DND-41 (cell line): ENCODE measurements at regions not wholly inside any gene's neighbourhood (a gene's known extent, or its start where the extent isn't known, plus 50 kb on each side); places are given as distances from the start of the nearest gene placed in this dataset.

Experiments used
- ATAC-seq: fragments of 200-7000 bp; cut with Tn5 transposase; 3 replicates; pipeline ENCODE4 v1.9.1; 2021; ENCODE audit warnings: low read depth; ENCODE audit not compliant: insufficient read depth
- DNase-seq: peaks from one replicate; pipeline ENCODE4 v3.0.0-alpha.2; 2020
- H2AFZ ChIP-seq: 2 replicates; pipeline ENCODE4 v1.6.0; 2012; ENCODE audit warnings: low read depth, low read length
- H3K27ac ChIP-seq: 2 replicates; pipeline ENCODE4 v1.5.1; 2012; ENCODE audit warnings: low read length, inconsistent platforms
- H3K27me3 ChIP-seq: fragments of 200-600 bp; sonication (generic); 2 replicates; pipeline ENCODE4 v1.6.0; 2012; ENCODE audit warnings: low read length, mild to moderate bottlenecking, inconsistent platforms; ENCODE audit not compliant: insufficient read depth, poor library complexity
- H3K36me3 ChIP-seq: 2 replicates; pipeline ENCODE4 v1.5.1; 2012; ENCODE audit warnings: low read length, inconsistent platforms; ENCODE audit not compliant: insufficient read depth
- H3K4me1 ChIP-seq: 2 replicates; pipeline ENCODE4 v1.5.1; 2012; ENCODE audit warnings: mild to moderate bottlenecking, low read length; ENCODE audit not compliant: insufficient read depth
- H3K4me2 ChIP-seq: 2 replicates; pipeline ENCODE4 v1.6.0; 2012; ENCODE audit warnings: mild to moderate bottlenecking, moderate library complexity, low read length, inconsistent platforms; ENCODE audit not compliant: insufficient read depth
- H3K4me3 ChIP-seq, 2 experiments: fragments of 200-600 bp in 1 of 2; shearing (Covaris generic) in 1 of 2; 2 replicates each; pipeline ENCODE4 v1.5.1; 2012 to 2016; ENCODE audit warnings: inconsistent platforms in 2 of 2, low read length in 2 of 2, mild to moderate bottlenecking in 2 of 2, low read depth in 1 of 2, moderate library complexity in 1 of 2
- H3K79me2 ChIP-seq: 2 replicates; pipeline ENCODE4 v1.6.0; 2012; ENCODE audit warnings: low read length, inconsistent platforms; ENCODE audit not compliant: insufficient read depth
- H3K9ac ChIP-seq: 2 replicates; pipeline ENCODE4 v1.6.0; 2012; ENCODE audit warnings: low read depth, mild to moderate bottlenecking, inconsistent platforms, low read length, moderate library complexity
- H3K9me3 ChIP-seq: 2 replicates; pipeline ENCODE4 v1.5.1; 2012; ENCODE audit warnings: low read length, moderate library complexity, mild to moderate bottlenecking, inconsistent platforms; ENCODE audit not compliant: insufficient read depth, severe bottlenecking
- H4K20me1 ChIP-seq: 2 replicates; pipeline ENCODE4 v1.6.0; 2012; ENCODE audit warnings: low read length; ENCODE audit not compliant: insufficient read depth
- EZH2 ChIP-seq: IDR thresholded peaks from 3 replicates; pipeline ENCODE4 v1.6.1; 2012; ENCODE audit warnings: borderline replicate concordance, low read depth, mild to moderate bottlenecking, moderate library complexity, low read length, inconsistent platforms; ENCODE audit not compliant: severe bottlenecking
- TF ChIP-seq, protein P1 (sequence below): IDR thresholded peaks from 2 replicates; pipeline ENCODE4 v1.5.1; 2012; ENCODE audit warnings: borderline replicate concordance, low read length, moderate library complexity, mild to moderate bottlenecking; ENCODE audit not compliant: poor library complexity, severe bottlenecking; ENCODE audit errors: extremely low read depth

DNA sequence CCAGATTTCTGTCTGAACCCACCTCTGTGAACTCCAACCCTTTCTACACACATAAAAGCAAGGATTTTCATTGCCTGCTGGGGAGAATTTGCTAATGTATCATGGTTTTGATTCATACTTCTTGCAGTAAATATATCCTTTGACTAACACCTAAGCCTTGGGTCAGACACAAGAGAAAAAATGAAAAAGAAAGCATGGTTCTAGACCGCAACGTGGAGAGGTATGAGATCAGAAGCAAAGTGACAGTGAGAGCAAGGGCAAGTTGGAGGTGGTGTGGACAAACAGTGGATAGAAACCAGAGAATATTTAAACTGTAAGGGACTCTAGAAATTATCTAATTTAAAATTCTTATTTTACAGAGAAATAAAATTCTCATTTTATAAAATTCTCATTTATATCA is 212.9 kb upstream of the SEMA6A start:
- H3K27me3 ChIP-seq = no peaks in the 10 kb centered on the region
- H3K4me3 ChIP-seq = no peak overlapping the region
- H3K79me2 ChIP-seq = no peaks in the 10 kb centered on the region
- H3K9me3 ChIP-seq = no peaks in the 10 kb centered on the region
- DNase-seq = no peak
- no peaks in the 10 kb centered on the region for H3K4me1 ChIP-seq
- no peak overlapping the region for H2AFZ ChIP-seq
- TF ChIP-seq, protein P1, sequence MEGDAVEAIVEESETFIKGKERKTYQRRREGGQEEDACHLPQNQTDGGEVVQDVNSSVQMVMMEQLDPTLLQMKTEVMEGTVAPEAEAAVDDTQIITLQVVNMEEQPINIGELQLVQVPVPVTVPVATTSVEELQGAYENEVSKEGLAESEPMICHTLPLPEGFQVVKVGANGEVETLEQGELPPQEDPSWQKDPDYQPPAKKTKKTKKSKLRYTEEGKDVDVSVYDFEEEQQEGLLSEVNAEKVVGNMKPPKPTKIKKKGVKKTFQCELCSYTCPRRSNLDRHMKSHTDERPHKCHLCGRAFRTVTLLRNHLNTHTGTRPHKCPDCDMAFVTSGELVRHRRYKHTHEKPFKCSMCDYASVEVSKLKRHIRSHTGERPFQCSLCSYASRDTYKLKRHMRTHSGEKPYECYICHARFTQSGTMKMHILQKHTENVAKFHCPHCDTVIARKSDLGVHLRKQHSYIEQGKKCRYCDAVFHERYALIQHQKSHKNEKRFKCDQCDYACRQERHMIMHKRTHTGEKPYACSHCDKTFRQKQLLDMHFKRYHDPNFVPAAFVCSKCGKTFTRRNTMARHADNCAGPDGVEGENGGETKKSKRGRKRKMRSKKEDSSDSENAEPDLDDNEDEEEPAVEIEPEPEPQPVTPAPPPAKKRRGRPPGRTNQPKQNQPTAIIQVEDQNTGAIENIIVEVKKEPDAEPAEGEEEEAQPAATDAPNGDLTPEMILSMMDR = no peak
- no peak for TF ChIP-seq EZH2
- H3K4me2 ChIP-seq = no peak overlapping the region
- H3K27ac ChIP-seq = no peak overlapping the region
- H3K36me3 ChIP-seq = no peaks in the 10 kb centered on the region
- H3K9ac ChIP-seq = no peak overlapping the region
- no peak for ATAC-seq
- H4K20me1 ChIP-seq = no peaks in the 10 kb centered on the region

DNA sequence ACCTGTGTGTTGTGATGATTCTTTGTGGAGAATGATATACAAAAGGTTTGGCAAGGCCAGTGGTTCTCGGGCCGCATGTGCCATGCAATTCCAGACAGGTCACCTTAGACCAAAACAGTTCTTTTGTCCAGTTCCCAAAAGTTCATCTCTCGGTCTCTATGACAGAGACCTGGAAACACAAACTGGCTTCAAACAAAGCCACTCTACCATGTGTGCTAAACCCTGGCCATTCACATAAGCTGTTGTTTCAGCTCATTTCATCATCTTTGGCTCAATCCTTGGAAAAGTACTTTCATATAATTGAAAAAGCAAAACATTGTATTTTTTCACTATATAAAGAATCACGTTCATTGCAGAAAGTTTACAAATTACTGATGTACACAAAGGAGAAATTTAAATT is 210.5 kb upstream of the SEMA6A start:
- Histone ChIP-seq H3K9me3 (no peaks in the 10 kb centered on the region), H3K27me3 (no peaks in the 10 kb centered on the region), H2AFZ (no peak overlapping the region), H3K36me3 (no peaks in the 10 kb centered on the region), H3K4me2 (no peak overlapping the region), H3K79me2 (no peaks in the 10 kb centered on the region), H3K4me3 (no peak overlapping the region), H3K9ac (no peak overlapping the region), H3K4me1 (no peaks in the 10 kb centered on the region), H3K27ac (no peak overlapping the region), H4K20me1 (no peaks in the 10 kb centered on the region)
- TF ChIP-seq EZH2 = no peak
- TF ChIP-seq, protein P1 = no peak
- DNase-seq (no peak), ATAC-seq (no peak)

DNA sequence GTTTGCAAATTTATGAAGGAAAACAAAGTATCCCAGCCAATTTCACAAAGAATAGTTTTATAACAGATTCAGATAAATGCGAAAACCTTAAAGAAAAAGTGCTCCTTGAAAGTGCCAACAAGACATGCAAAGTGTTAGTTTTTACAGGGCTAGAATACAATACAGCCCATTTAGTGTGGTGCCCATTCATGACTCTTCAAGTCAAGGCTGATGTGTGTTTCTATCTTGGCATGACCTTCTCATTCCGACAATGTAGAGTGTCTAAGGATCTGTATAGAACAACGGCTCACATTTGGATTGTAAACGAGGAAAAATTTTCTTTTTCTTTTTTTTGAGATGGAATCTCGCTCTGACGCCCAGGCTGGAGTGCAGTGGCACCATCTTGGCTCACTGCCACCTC is 205.2 kb upstream of the SEMA6A start:
- H3K9ac ChIP-seq = no peak overlapping the region
- H3K4me3 ChIP-seq = no peak overlapping the region
- no peaks in the 10 kb centered on the region for H4K20me1 ChIP-seq
- no peak overlapping the region for H2AFZ ChIP-seq
- no peak overlapping the region for H3K4me2 ChIP-seq
- TF ChIP-seq, protein P1 = no peak
- no peak for TF ChIP-seq EZH2
- no peaks in the 10 kb centered on the region for H3K4me1 ChIP-seq
- H3K79me2 ChIP-seq = no peaks in the 10 kb centered on the region
- H3K9me3 ChIP-seq = no peaks in the 10 kb centered on the region
- no peak overlapping the region for H3K27ac ChIP-seq
- no peaks in the 10 kb centered on the region for H3K27me3 ChIP-seq
- no peaks in the 10 kb centered on the region for H3K36me3 ChIP-seq
- ATAC-seq (no peak), DNase-seq (no peak)
